ENCODE measurements at regions not wholly inside any gene's neighbourhood (a gene's known extent, or its start where the extent isn't known, plus 50 kb on each side); places are given as distances from the start of the nearest gene placed in this dataset.
A peak's percentile ranks its signal among the peaks of the same experiment; 100 is the strongest.

DNA sequence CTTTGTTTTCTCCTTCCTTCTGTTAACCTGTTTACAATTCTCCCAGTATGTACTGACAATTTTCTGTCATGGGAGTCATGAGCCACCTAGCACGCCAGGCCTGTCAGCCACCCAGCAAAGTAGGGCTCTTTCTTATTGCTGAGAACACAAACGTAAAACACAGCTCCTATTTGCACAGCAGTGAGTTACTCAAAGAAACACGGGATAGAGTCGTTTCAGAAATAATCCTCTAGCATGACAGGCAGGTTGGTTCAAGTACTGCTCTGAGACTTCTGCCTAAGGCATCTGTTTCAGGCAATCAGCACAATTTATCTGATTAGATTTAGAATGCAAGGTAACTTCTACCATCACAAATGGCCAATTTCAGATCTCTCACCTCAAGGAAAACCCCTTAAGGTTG, 88.8 kb downstream of the CD24 start:
- BruUV-seq (replicated peaks): no TSS peak
- Mint-ChIP-seq H3K4me1 (ENCODE audit: insufficient read depth, unreplicated experiment) (peaks cover 9% of the 10 kb centered on the region), H3K9me3 (ENCODE audit: unreplicated experiment) (no peaks in the 10 kb centered on the region), H3K27me3 (ENCODE audit: insufficient read depth, unreplicated experiment) (no peaks in the 10 kb centered on the region), H3K27ac (ENCODE audit: low read depth, unreplicated experiment) (no peak overlapping the region), H3K4me3 (ENCODE audit: unreplicated experiment) (no peak overlapping the region), H3K36me3 (ENCODE audit: insufficient read depth, unreplicated experiment) (no peaks in the 10 kb centered on the region)
- DNase-seq (ENCODE audit: unreplicated experiment): no peak
- TF ChIP-seq, protein P1, sequence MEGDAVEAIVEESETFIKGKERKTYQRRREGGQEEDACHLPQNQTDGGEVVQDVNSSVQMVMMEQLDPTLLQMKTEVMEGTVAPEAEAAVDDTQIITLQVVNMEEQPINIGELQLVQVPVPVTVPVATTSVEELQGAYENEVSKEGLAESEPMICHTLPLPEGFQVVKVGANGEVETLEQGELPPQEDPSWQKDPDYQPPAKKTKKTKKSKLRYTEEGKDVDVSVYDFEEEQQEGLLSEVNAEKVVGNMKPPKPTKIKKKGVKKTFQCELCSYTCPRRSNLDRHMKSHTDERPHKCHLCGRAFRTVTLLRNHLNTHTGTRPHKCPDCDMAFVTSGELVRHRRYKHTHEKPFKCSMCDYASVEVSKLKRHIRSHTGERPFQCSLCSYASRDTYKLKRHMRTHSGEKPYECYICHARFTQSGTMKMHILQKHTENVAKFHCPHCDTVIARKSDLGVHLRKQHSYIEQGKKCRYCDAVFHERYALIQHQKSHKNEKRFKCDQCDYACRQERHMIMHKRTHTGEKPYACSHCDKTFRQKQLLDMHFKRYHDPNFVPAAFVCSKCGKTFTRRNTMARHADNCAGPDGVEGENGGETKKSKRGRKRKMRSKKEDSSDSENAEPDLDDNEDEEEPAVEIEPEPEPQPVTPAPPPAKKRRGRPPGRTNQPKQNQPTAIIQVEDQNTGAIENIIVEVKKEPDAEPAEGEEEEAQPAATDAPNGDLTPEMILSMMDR (IDR thresholded peaks at IDR 0.05; ENCODE audit: unreplicated experiment): no peak
- intact Hi-C loops (cut with micrococcal nuclease): no loop called here
- CTCF ChIA-PET: no interaction called here
- POLR2A ChIA-PET: interaction anchor here (0.7 to 0.8 kb wide), 2 partner anchors 16 to 23 kb away, joined by 3 to 4 read pairs; no protein-coding TSS in a partner anchor

DNA sequence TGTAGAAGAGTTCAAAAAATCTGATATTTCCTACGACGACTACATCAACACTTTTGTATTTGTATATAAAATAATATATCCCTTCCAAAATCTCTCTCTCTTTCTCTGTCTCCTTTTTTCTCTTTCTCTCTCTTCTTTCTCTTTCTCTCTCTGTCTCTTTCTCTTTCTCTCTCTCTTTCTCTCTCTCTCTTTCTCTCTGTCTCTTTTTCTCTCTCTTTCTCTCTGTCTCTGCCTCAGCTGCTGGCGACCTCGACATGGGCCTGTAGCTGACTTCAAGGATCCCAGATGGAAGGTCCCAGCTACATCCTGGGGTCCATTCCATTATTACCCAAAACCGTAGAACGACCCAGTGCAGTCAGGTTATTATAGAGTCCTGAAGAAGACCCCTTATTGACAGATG, 90.0 kb downstream of the CD24 start:
- no peaks in the 10 kb centered on the region for H3K9me3 Mint-ChIP-seq (ENCODE audit: unreplicated experiment)
- BruUV-seq (replicated peaks): no TSS peak

DNA sequence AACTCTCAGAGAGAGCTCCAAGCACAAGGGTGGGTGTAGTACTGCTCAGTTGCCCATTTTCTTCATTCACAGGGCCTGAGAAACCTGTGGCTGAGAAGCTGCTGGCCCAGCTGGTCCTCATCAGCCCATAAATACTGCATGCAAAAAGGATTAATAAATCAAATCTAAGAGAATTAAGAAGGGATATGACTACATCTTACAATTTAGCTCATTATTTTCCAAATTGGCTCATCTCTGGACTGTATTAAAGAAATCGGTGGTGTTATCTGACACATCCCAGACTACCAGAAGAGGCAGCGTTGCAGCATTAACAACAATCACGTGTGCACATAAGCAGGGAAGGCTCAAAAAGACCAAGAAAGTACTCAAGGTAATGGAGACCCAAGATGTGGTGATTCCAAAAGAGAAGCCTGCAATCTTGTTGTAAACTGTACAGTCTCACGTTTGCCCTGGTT, 90.7 kb downstream of the CD24 start:
- H3K4me1 Mint-ChIP-seq (ENCODE audit: insufficient read depth, unreplicated experiment): peaks cover 10% of the 10 kb centered on the region

More for the DNA sequence above, 90.0 kb downstream of the CD24 start:
- TF ChIP-seq, protein P1 (IDR thresholded peaks at IDR 0.05; ENCODE audit: unreplicated experiment): no peak
- no peaks in the 10 kb centered on the region for H3K36me3 Mint-ChIP-seq (ENCODE audit: insufficient read depth, unreplicated experiment)
- ChIA-PET CTCF (no interaction called here), POLR2A (no interaction called here)
- no peak for DNase-seq (ENCODE audit: unreplicated experiment)
- H3K27me3 Mint-ChIP-seq (ENCODE audit: insufficient read depth, unreplicated experiment): no peaks in the 10 kb centered on the region
- H3K27ac Mint-ChIP-seq (ENCODE audit: low read depth, unreplicated experiment): no peak overlapping the region
- H3K4me3 Mint-ChIP-seq (ENCODE audit: unreplicated experiment): no peak overlapping the region
- intact Hi-C loops (cut with micrococcal nuclease): no loop called here
- H3K4me1 Mint-ChIP-seq (ENCODE audit: insufficient read depth, unreplicated experiment): peaks cover 9% of the 10 kb centered on the region

DNA sequence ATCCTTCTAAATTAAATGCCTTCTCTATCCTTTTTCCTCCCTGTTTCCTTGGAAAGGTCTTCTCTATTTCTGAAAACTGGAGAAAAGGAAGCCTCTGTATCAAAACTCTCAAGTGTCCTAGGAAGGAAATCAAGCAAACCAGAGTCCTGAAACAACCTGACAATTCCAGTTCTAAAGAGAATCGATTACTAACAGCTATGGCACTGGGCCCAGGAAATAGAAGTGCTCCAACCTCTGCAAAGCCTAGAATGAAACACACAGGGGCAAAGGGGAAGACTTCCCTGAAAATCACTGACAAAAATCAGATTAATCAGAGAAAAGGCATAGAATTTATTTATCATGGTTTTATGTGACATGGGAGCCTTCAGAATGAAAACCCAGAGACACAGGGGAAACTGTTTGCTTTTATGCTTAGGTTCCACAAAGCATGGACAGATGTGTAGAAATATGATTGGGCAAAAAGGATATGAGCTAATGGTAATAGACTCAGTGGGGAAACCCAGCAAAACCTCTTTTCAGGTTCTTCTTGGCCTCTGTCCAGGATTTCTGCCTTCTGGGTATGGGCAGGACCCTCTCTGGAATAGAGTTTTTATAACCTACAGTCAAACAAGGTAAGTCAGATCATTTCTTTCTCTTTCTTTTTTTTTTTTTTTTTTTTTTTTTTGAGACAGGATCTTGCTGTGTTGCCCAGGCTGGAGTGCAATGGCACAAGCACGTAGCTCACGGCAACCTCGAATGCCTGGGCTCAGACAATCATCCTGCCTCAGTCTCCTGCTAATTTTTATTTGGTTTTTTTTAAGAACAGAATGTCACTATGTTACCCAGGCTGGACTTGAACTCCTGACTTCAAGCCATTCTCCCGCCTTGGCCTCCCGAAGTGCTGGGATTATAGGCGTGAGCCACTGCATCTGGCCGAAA, 91.7 kb downstream of the CD24 start:
- intact Hi-C loops (cut with micrococcal nuclease): no loop called here
- TF ChIP-seq, protein P1 (IDR thresholded peaks at IDR 0.05; ENCODE audit: unreplicated experiment): no peak
- ChIA-PET POLR2A (interaction anchor here (0.6 to 0.9 kb wide), 2 partner anchors 76 to 252 kb away, joined by 3 read pairs; no protein-coding TSS in a partner anchor), CTCF (interaction anchor here (0.6 to 0.7 kb wide), 2 partner anchors 41 to 78 kb away, joined by 6 read pairs; no protein-coding TSS in a partner anchor)
- Mint-ChIP-seq H3K36me3 (ENCODE audit: insufficient read depth, unreplicated experiment) (no peaks in the 10 kb centered on the region), H3K4me3 (ENCODE audit: unreplicated experiment) (no peak overlapping the region), H3K27me3 (ENCODE audit: insufficient read depth, unreplicated experiment) (no peaks in the 10 kb centered on the region), H3K27ac (ENCODE audit: low read depth, unreplicated experiment) (no peak overlapping the region), H3K4me1 (ENCODE audit: insufficient read depth, unreplicated experiment) (peaks cover 8% of the 10 kb centered on the region), H3K9me3 (ENCODE audit: unreplicated experiment) (no peaks in the 10 kb centered on the region)
- no TSS peak for BruUV-seq (replicated peaks)
- peak; percentile 11 for DNase-seq (ENCODE audit: unreplicated experiment)

More for the DNA sequence above, 90.7 kb downstream of the CD24 start:
- H3K27me3 Mint-ChIP-seq (ENCODE audit: insufficient read depth, unreplicated experiment): no peaks in the 10 kb centered on the region
- no peak overlapping the region for H3K4me3 Mint-ChIP-seq (ENCODE audit: unreplicated experiment)
- intact Hi-C loops (cut with micrococcal nuclease): no loop called here
- H3K36me3 Mint-ChIP-seq (ENCODE audit: insufficient read depth, unreplicated experiment): no peaks in the 10 kb centered on the region
- CTCF ChIA-PET: no interaction called here
- no peak overlapping the region for H3K27ac Mint-ChIP-seq (ENCODE audit: low read depth, unreplicated experiment)
- BruUV-seq (replicated peaks): no TSS peak
- TF ChIP-seq, protein P1 (IDR thresholded peaks at IDR 0.05; ENCODE audit: unreplicated experiment): peak; percentile 11
- peak; percentile 17 for DNase-seq (ENCODE audit: unreplicated experiment)
- POLR2A ChIA-PET: no interaction called here
- H3K9me3 Mint-ChIP-seq (ENCODE audit: unreplicated experiment): no peaks in the 10 kb centered on the region

Data from MCF 10A (cell line).